Neural progenitor cell (in vitro differentiated cells): ENCODE measurements at regions not wholly inside any gene's neighbourhood (a gene's known extent, or its start where the extent isn't known, plus 50 kb on each side); places are given as distances from the start of the nearest gene placed in this dataset.

Source experiments
- CTCF ChIP-seq: fragments of 200-600 bp; sonication (generic); IDR thresholded peaks from 2 replicates; pipeline ENCODE4 v1.5.1; 2017; ENCODE audit warnings: antibody characterized with exemption, mild to moderate bottlenecking
- EZH2 ChIP-seq: fragments of 200-600 bp; sonication (generic); IDR thresholded peaks from 2 replicates; pipeline ENCODE4 v1.6.1; 2017; ENCODE audit warnings: antibody characterized with exemption, mild to moderate bottlenecking, moderate library complexity
- EZH2phosphoT487 ChIP-seq: fragments of 200-600 bp; sonication (generic); IDR thresholded peaks from 2 replicates; pipeline ENCODE4 v1.6.1; 2017; ENCODE audit warnings: antibody characterized with exemption

DNA sequence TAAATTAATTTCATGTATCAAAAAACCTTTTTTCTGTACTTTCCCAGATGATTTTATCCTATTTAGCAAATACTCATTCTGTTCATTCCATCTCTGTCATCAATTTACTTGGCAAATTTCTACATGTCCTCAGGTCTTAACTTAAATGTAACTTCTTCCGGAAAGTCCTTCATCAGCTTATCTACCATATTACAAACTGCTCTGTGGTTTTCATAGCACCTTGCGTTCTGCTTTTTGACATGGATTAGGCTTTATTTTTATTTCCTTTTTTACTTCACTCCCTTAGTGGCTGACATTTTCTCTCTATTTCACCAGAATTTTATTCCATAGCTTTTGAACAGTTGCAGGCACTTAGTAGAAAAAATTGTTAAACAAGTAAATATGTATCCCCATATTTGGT, 1040.8 kb downstream of the TAF11L14 start:
- no peak for TF ChIP-seq CTCF
- TF ChIP-seq EZH2: no peak
- TF ChIP-seq EZH2phosphoT487: no peak
